GM19328 (cell line): ENCODE measurements at regions not wholly inside any gene's neighbourhood (a gene's known extent, or its start where the extent isn't known, plus 50 kb on each side); places are given as distances from the start of the nearest gene placed in this dataset.

Source experiments
- ATAC-seq: cut with Tn5 transposase; IDR thresholded peaks from one replicate; pipeline ENCODE4 v1.9.1; 2021; ENCODE audit warnings: mild to moderate bottlenecking, moderate library complexity; ENCODE audit not compliant: unreplicated experiment

GRCh38 chr7:131624536-131624935, 68.1 kb upstream of the PODXL start:
- no peak for ATAC-seq

- ATAC-seq, result no peak
Observed at GRCh38 chr7:131623154-131623553, 66.7 kb upstream of the PODXL start.

GRCh38 chr7:131621652-131622051, 65.2 kb upstream of the PODXL start:
- ATAC-seq, result no peak

- ATAC-seq, result no peak
Observed at GRCh38 chr7:131620673-131621609, 64.5 kb upstream of the PODXL start.

- ATAC-seq, result no peak
Observed at GRCh38 chr7:131619336-131620305, 63.2 kb upstream of the PODXL start.

GRCh38 chr7:131618391-131618790, 62.0 kb upstream of the PODXL start:
- no peak for ATAC-seq

- no peak for ATAC-seq
Observed at GRCh38 chr7:131616487-131617200, 60.2 kb upstream of the PODXL start.

GRCh38 chr7:131613909-131614308, 57.5 kb upstream of the PODXL start:
- ATAC-seq, result no peak

GRCh38 chr7:131610007-131610406, 53.6 kb upstream of the PODXL start:
- ATAC-seq, result no peak

GRCh38 chr7:131608116-131608500, 51.7 kb upstream of the PODXL start:
- ATAC-seq, result no peak

GRCh38 chr7:131607291-131608115, 51.1 kb upstream of the PODXL start:
- ATAC-seq, result no peak

GRCh38 chr7:131606346-131607290, 50.2 kb upstream of the PODXL start:
- ATAC-seq, result no peak
